H1 (cell line): ENCODE measurements at regions not wholly inside any gene's neighbourhood (a gene's known extent, or its start where the extent isn't known, plus 50 kb on each side); places are given as distances from the start of the nearest gene placed in this dataset.
"Not testable (repeated sequence)": the region's sequence is repeated elsewhere in the genome, so short reads cannot be mapped to it uniquely, and the experiment has no call there.

ENCODE experiments used
- CTCF ChIA-PET: fragments of 300-600 bp; sonication (Branson Sonifier 250); formaldehyde crosslinking; loops from one replicate; lab custom pipeline; 2021; ENCODE audit not compliant: partially characterized antibody; lab: Charles Lee
- POLR2A ChIA-PET: fragments of 300-600 bp; sonication (Branson Sonifier 250); formaldehyde crosslinking; loops from one replicate; lab custom pipeline; 2021; ENCODE audit warnings: inconsistent platforms; ENCODE audit not compliant: partially characterized antibody; lab: Charles Lee
- DNase-seq, 2 experiments: peaks; one replicate each; pipeline versions ENCODE4 v3.0.0 to v3.0.0-alpha.2; 2010 to 2022; ENCODE audit warnings: low spot score in 2 of 2, low read depth in 1 of 2, mixed read lengths in 1 of 2
- FAIRE-seq: peaks from 2 replicates; lab custom pipeline; 2011; peaks lifted over from hg19 to GRCh38; lab: Jason Lieb, UNC
- H2AFZ ChIP-seq: 2 replicates; pipeline ENCODE4 v1.8.1; 2012; ENCODE audit warnings: low read length, inconsistent platforms
- H2AK5ac ChIP-seq: 2 replicates; pipeline ENCODE4 v1.6.1; 2013; ENCODE audit warnings: low read depth, low read length
- H2BK120ac ChIP-seq: replicated peaks from 2 replicates; pipeline ENCODE3; 2013; ENCODE audit warnings: low read depth, low read length, inconsistent platforms
- H2BK12ac ChIP-seq: 2 replicates; pipeline ENCODE4 v1.6.1; 2013; ENCODE audit warnings: low read depth, low read length
- H2BK15ac ChIP-seq: 2 replicates; pipeline ENCODE4 v1.6.1; 2013; ENCODE audit warnings: low read length
- H2BK20ac ChIP-seq: 2 replicates; pipeline ENCODE4 v1.6.1; 2013; ENCODE audit warnings: low read length
- H2BK5ac ChIP-seq: 2 replicates; pipeline ENCODE4 v1.6.1; 2013; ENCODE audit warnings: low read depth, low read length
- H3K14ac ChIP-seq: 2 replicates; pipeline ENCODE4 v1.6.1; 2013; ENCODE audit warnings: inconsistent platforms; ENCODE audit not compliant: insufficient read length
- H3K18ac ChIP-seq: 2 replicates; pipeline ENCODE4 v1.6.1; 2013; ENCODE audit warnings: low read length; ENCODE audit errors: extremely low read depth
- H3K23ac ChIP-seq: 2 replicates; pipeline ENCODE4 v1.6.1; 2013; ENCODE audit warnings: inconsistent platforms; ENCODE audit not compliant: insufficient read length
- H3K23me2 ChIP-seq: 2 replicates; pipeline ENCODE4 v1.6.1; 2013; ENCODE audit warnings: low read depth, low read length
- H3K27ac ChIP-seq: 2 replicates; pipeline ENCODE4 v1.6.1; 2011; ENCODE audit warnings: low read depth, low read length, inconsistent platforms
- H3K27me3 ChIP-seq, 4 experiments: replicated peaks in 1 of 4; 1 replicate in 1 of 4; 2 replicates in 3 of 4; pipeline versions ENCODE4 v1.6.1 to v1.8.1; 2011 to 2013; ENCODE audit warnings: low read length in 3 of 4, mild to moderate bottlenecking in 3 of 4, inconsistent platforms in 2 of 4, mixed read lengths in 2 of 4, moderate library complexity in 1 of 4; ENCODE audit not compliant: control insufficient read depth in 3 of 4, insufficient read depth in 3 of 4; ENCODE audit errors: extremely low read depth in 1 of 4
- H3K36me3 ChIP-seq, 4 experiments: 2 replicates each; pipeline versions ENCODE4 v1.6.1 to v1.8.1; 2011 to 2013; ENCODE audit warnings: mild to moderate bottlenecking in 4 of 4, low read length in 3 of 4, moderate library complexity in 2 of 4, control low read depth in 1 of 4, inconsistent platforms in 1 of 4; ENCODE audit not compliant: insufficient read depth in 4 of 4, control insufficient read depth in 2 of 4
- H3K4ac ChIP-seq: replicated peaks from 2 replicates; pipeline ENCODE3; 2013; ENCODE audit warnings: low read length, low read depth, mixed read lengths, inconsistent platforms; ENCODE audit not compliant: insufficient read length
- H3K4me1 ChIP-seq, 4 experiments: replicated peaks in 1 of 4; 1 replicate in 1 of 4; 2 replicates in 3 of 4; pipeline versions ENCODE4 v1.6.1 to v1.8.1; 2011 to 2013; ENCODE audit warnings: low read length in 3 of 4, inconsistent platforms in 2 of 4, mixed read lengths in 1 of 4; ENCODE audit not compliant: insufficient read depth in 4 of 4, control insufficient read depth in 3 of 4
- H3K4me2 ChIP-seq, 2 experiments: 2 replicates each; pipeline versions ENCODE4 v1.6.1 to v1.8.1; 2011 to 2013; ENCODE audit warnings: low read depth in 2 of 2, low read length in 2 of 2, control low read depth in 1 of 2, inconsistent platforms in 1 of 2, mild to moderate bottlenecking in 1 of 2; ENCODE audit not compliant: insufficient read depth in 1 of 2
- H3K4me3 ChIP-seq, 4 experiments: fragments of 200-600, 300-600 bp in 1 of 4; sonication (generic), shearing (Covaris generic), sonication (Bioruptor Twin) in 1 of 4; 2 replicates each; pipeline versions ENCODE4 v1.5.1 to v1.8.1; 2011 to 2016; ENCODE audit warnings: low read length in 4 of 4, low read depth in 3 of 4, control low read depth in 2 of 4, inconsistent platforms in 2 of 4, mild to moderate bottlenecking in 2 of 4, mixed read lengths in 1 of 4, moderate library complexity in 1 of 4; ENCODE audit not compliant: insufficient read depth in 2 of 4; ENCODE audit errors: extremely low read depth in 1 of 4
- H3K56ac ChIP-seq: replicated peaks from 2 replicates; pipeline ENCODE3; 2013; ENCODE audit warnings: low read depth, mild to moderate bottlenecking, mixed read lengths, low read length, inconsistent platforms; ENCODE audit not compliant: insufficient read length
- H3K79me1 ChIP-seq: 2 replicates; pipeline ENCODE4 v1.6.1; 2013; ENCODE audit warnings: low read depth, low read length, control low read depth
- H3K79me2 ChIP-seq, 2 experiments: 2 replicates each; pipeline versions ENCODE4 v1.6.1 to v1.8.1; 2012 to 2013; ENCODE audit warnings: low read length in 2 of 2, mild to moderate bottlenecking in 2 of 2, inconsistent platforms in 1 of 2; ENCODE audit not compliant: insufficient read depth in 2 of 2, control insufficient read depth in 1 of 2
- H3K9ac ChIP-seq, 4 experiments: replicated peaks in 1 of 4; 1 replicate in 1 of 4; 2 replicates in 3 of 4; pipeline versions ENCODE4 v1.6.1 to v1.8.1; 2011 to 2013; ENCODE audit warnings: low read depth in 3 of 4, low read length in 3 of 4, control low read depth in 2 of 4, mild to moderate bottlenecking in 2 of 4, moderate library complexity in 2 of 4, inconsistent platforms in 1 of 4; ENCODE audit errors: extremely low read depth in 1 of 4
- H3K9me3 ChIP-seq, 2 experiments: 2 replicates each; pipeline versions ENCODE4 v1.6.1 to v1.8.1; 2012 to 2013; ENCODE audit warnings: mild to moderate bottlenecking in 2 of 2, moderate library complexity in 2 of 2, control low read depth in 1 of 2, inconsistent platforms in 1 of 2, low read depth in 1 of 2, low read length in 1 of 2, mixed read lengths in 1 of 2; ENCODE audit not compliant: insufficient read depth in 2 of 2
- H4K20me1 ChIP-seq, 2 experiments: replicated peaks in 1 of 2; 2 replicates each; pipeline versions ENCODE3 to v1.8.1; 2011 to 2013; ENCODE audit warnings: inconsistent platforms in 2 of 2, low read length in 2 of 2, mild to moderate bottlenecking in 1 of 2; ENCODE audit not compliant: insufficient read depth in 2 of 2, control insufficient read depth in 1 of 2
- H4K5ac ChIP-seq: 2 replicates; pipeline ENCODE4 v1.6.1; 2013; ENCODE audit warnings: low read length, low read depth, mixed read lengths, inconsistent platforms; ENCODE audit not compliant: insufficient read length
- H4K8ac ChIP-seq: 2 replicates; pipeline ENCODE4 v1.8.0; 2013; ENCODE audit warnings: mild to moderate bottlenecking, moderate library complexity, low read length, inconsistent platforms; ENCODE audit not compliant: insufficient read depth; ENCODE audit errors: extremely low read depth
- H4K91ac ChIP-seq: replicated peaks from 2 replicates; pipeline ENCODE3; 2013; ENCODE audit warnings: low read length, mixed read lengths, inconsistent platforms; ENCODE audit not compliant: insufficient read length
- WGBS, 2 experiments: shearing (Covaris generic) in 1 of 2; methylation state at CpG; one replicate each; pipeline versions ENCODE4 v1.1.6 to v1.1.7; 2013 to 2015; ENCODE audit warnings: low lambda C conversion rate in 2 of 2, mixed read lengths in 2 of 2, inconsistent platforms in 1 of 2, low coverage in 1 of 2, missing lambda C conversion rate in 1 of 2; ENCODE audit not compliant: insufficient replicate concordance in 2 of 2, insufficient coverage in 1 of 2, insufficient read length in 1 of 2; ENCODE audit errors: extremely low coverage in 1 of 2, missing lambda C conversion rate in 1 of 2; 5-methylcytosine and 5-hydroxymethylcytosine counted together

- H4K91ac ChIP-seq, H3K9ac ChIP-seq, H3K79me2 ChIP-seq, H4K20me1 ChIP-seq, H3K14ac ChIP-seq, H3K4me1 ChIP-seq, H3K79me1 ChIP-seq, H3K36me3 ChIP-seq, H2BK5ac ChIP-seq, H3K18ac ChIP-seq, H3K23me2 ChIP-seq, H3K56ac ChIP-seq, H2BK12ac ChIP-seq, H4K5ac ChIP-seq, H3K27me3 ChIP-seq, H2AFZ ChIP-seq, H3K27ac ChIP-seq, H2BK20ac ChIP-seq, H3K23ac ChIP-seq, H3K4ac ChIP-seq, H2BK120ac ChIP-seq, CTCF ChIA-PET, H4K8ac ChIP-seq, H3K9me3 ChIP-seq, H2BK15ac ChIP-seq, H2AK5ac ChIP-seq, FAIRE-seq: not testable (repeated sequence)
- POLR2A ChIA-PET: interaction anchor here (1.2 to 1.3 kb wide), 2 partner anchors 15 to 24 kb away, joined by 3 to 4 read pairs; no protein-coding TSS in a partner anchor
- peak overlapping the region; percentile 2 to 52; a peak in 2 of 4 replicates for H3K4me2 ChIP-seq
- peak overlapping the region; percentile 12 to 39 (median 22); a peak in 3 of 8 replicates for H3K4me3 ChIP-seq
- DNase-seq: peak in 1 of 2 experiments; percentile 51
- 95% methylated on average over 16 of the region's 27 CpGs; no CpG with 5 or more reads in 1 of the 2 experiments for WGBS, 2 experiments
Observed at GRCh38 chr5:92199035-92199434, 815.9 kb upstream of the ARRDC3 start.
